CD4-positive, alpha-beta T cell treated with Interleukin-17A for 4 hours (primary cell): ENCODE measurements at regions not wholly inside any gene's neighbourhood (a gene's known extent, or its start where the extent isn't known, plus 50 kb on each side); places are given as distances from the start of the nearest gene placed in this dataset.
A peak's percentile ranks its signal among the peaks of the same experiment; 100 is the strongest.

Source experiments
- DNase-seq: peaks from one replicate; pipeline ENCODE4 v3.0.0-alpha.2; 2020; ENCODE audit warnings: mixed read lengths

DNA sequence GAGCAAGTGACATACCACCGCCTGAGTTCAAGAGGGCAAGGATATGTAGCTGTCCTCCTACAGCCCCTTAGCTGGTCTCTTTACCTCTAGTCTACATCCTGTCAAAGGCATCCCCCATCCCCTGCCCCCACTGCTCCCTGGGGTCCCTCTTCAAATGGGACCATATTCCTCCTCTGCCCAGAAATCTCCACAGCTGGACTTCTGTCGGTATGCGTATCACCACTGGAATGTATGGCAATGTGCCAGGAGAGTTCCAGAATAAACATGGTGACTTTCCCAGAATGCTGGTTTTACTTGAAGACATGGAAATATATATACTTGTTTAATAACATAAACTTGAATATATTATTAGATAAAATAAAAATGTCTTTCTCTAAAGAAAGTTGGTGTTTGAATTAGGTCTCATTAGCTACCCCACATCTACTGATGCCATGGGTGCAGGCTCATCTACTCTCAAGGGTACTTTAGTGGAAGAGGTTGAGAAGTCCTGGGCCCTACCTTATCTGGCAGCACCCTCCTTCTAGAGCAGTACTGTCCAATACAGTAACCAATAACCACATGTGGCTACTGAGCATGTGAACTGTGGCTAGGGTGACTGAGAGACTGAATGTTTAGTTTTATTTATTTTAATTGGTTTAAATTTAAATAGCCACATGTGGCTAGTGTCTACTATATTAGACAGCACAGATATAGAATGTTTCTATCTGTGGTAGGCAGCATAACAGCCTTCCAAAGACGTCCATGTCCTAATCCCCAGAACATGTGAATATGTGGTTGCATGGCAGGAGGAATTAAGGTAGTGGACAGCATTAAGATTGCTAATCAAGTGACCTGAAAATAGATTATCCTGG, 181.7 kb upstream of the SLC30A5 start:
- no peak for DNase-seq

DNA sequence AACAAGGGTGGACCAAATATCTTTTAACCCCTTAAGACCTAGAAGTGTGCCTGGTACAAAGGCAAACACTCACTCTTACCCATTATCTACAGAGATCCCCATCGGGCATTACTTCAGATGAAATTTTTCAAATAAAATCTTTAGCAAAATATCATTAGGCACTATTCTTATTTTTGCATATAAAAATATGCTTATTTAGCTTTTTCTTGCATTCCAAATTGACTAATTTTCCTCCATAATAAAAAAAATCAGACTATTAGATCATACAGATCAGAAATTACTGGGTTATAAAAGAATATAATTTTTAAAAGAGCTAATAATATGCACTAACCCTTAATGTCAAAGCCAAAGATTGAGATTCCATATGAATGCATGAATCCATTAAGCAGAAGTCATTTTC, 178.7 kb upstream of the SLC30A5 start:
- DNase-seq: no peak

DNA sequence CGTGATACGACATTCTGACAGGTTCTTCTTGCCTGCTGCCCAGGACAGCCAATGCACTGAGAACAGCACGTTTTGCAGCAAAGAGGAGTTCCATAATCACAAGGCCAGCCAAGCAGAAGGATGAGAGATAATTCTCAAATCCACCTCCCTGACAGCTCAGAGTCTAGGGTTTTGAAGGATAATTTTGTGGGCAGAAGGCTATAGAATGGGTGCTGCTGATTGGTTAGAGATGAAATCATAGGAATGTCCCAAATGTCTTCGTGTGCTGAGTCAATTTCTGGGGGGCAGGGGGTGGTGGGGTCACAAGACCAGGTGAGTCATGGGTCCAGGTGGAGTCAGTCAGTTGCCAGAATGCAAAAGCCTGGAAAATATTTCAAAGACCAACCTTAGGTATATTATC, 175.5 kb upstream of the SLC30A5 start:
- no peak for DNase-seq

DNA sequence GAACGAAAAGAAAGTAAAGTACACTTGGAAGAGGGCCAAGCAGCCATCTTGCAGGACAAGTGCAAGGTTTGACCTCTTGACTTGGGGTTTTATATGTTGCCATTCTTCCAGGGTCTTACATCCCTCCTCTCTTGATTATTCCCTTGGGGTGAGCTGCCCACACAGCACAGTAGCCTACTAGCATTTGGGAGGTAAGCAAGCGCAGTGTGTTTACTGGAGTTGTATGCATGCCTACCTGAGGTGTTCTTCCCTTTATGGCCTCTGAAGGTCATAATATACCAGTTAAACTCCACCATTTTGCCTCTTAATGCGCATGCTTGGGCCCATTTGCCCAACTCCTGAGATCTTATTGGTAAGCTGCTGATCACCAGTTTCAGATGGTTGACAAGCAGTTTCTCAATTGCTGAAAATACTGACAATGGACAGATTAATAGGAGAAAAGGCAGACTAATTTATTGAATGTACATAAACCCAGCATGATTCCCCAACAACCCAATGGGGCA, 173.8 kb upstream of the SLC30A5 start:
- DNase-seq: no peak

DNA sequence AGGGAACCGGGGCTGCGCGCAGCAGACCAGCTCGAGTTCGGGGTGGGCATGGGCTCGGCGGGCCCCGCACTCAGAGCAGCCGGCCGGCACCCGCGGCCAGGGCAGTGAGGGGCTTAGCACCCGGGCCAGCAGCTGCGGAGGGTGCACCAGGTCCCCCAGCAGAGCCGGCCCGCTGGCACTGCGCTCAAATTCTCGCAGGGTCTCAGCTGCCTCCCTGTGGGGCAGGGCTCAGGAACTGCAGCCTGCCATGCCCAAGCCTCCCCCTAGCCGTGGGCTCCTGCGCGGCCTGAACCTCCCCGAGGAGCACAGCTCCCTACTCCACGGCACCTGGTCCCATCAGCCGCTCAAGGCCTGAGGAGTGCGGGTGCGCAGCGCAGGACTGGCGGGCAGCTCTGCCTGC, 172.9 kb upstream of the SLC30A5 start:
- no peak for DNase-seq

DNA sequence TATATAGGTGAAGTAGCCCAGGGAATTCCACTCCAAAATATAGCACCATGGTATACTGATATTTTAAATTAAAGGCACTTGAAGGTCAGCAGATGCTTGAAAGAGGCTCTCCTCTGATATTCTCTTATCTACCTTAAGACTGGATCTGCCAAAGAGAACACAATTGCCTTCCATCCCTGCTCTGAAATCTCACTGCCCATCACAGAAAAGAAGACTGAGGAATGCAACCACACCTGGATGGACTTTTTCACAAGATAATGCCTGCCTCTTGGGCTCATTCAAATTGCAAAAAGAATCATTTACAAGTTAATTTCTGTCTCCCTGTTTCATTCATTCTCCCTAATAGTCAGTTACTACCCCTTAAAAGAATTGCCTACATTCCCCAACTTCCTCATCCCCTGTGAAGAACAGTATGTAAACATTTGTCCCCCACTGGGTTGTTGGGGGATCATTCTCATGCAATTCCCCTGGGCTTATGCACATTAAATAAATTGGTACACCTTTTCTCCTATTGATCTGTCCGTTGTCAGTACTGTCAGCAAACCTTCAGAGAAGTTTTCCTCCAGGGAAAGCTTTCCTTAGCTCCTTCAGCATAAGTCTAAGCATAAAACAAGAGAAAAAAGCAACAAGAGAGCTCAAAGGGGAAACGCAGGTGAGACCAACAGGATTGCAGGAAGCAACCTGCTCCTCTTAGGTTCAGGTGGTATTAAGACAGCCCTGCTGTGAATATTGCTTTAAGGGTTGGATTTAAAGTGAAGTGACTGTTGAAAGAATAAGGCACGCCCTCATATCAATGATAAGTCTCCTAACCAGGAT, 171.4 kb upstream of the SLC30A5 start:
- DNase-seq: no peak

DNA sequence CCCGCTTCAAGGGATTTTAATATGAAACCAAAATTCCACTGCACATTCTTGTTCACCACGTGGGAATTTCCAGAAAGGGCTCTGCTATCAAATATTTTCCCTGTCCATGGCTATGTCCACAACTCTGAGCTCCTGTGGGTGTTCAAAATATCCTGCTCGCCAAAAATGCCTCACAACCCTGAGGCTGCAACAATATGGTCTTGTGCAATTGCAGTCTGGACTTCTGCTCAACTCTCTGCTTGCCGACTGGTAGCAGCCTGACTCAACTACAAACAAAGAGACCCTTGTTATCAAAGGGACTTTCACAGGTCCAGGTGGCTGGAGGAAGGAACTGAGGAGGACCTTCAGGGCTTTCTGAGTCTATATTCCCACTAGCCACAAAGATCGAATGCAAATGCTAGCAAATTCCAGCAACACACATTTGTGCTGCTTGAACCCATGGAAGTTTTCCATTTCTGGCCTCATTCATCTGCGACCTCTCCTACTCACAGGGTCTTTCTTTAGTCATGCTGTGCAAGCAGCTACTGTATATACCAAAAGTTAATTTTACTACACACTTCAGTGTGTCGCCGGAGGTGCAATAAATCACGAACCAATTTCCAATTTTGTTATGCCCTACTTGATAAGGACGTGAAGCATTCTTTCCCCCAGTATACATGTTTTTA, 169.2 kb upstream of the SLC30A5 start:
- no peak for DNase-seq

DNA sequence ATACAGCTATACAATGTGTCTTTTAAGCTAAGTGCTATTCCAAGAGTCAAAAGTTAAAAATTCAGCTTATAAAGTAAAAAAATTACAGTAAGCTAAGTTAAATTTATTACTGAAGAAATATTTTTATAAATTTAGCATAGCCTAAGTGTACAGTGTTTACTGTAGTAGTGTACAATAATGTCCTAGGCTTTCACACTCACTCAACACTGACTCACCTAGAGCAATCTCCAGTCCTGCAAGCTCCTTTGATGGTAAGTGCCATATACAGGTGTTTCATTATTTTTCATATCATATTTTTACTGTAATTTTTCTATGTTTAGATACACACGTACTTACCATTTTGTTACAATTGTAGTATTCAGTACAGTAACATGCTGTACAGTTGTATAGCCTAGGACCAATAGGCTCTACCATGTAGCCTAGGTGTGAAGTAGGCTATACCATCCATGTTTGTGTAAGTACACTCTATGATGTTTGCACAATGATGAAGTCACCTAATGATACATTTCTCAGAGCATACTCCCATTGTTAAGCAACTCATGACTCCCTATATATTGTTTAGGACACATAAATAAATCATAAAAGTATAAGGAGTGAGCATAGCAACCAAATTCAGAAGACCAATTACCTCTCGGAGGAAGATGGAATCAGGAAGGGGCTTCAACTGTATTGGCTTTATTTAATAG, 165.1 kb upstream of the SLC30A5 start:
- no peak for DNase-seq

DNA sequence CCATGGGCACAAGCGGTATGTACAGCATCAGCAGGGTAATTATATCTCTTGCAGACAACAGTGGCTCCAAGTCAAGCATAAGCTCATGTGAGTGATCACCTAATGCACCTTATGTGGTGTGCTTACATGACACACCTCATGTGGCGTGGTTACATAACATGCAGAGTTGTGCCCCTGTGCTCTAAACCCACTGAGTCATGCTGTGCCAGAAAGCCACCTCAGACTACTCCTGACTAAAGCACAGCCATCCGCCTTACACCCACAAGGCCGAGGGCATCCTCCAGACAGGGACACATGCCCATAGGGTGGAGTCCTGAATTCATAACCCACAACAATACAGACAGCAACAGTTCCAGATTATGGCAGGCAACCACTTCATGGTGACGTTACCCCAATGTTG, 163.7 kb upstream of the SLC30A5 start:
- no peak for DNase-seq

DNA sequence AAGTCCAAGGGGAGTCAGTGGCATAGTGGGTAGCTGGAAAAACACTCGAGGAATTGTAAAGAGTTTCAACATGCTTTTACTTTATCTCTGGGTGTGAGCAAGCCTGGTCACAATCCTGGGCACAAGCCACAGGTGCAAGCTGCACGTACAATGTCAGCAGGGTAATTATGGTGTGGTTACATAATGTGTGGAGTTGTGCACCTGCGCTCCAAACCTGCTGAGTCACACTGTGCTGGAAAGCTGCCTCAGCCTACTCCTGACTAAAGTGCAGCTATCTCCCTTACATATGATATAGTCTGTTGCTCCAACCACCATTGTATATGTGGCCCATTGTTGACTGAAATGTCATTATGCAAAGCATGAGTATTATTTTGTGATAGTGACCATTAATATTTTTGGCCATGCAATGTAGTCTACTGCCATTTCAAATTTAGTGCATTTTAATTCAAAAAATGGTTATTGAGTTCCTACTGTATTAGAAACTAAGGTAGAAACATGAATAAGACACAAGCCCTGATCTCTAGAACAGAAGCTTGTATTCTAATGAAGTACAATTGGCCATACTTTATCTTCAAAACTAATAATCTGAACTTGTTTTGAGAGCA, 160.9 kb upstream of the SLC30A5 start:
- peak; percentile 11 for DNase-seq

DNA sequence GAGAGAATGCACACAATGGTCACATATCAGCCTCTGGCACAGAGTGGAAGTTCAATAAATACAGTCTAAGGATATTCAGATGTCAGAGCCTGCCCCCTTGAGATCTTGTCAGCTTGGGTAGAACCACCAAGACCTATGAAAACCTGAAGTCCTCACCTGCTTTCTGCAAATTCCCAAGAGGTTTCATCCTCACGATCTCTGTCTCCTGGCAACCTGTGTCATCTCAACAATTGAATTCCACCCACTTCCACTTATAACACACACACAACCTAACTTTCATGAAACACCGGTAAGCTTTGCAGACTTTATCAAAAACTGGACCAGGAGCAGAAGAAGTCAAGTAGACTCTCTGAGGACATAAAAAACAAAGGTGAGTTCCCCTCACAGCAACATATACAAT, 151.6 kb upstream of the SLC30A5 start:
- no peak for DNase-seq

DNA sequence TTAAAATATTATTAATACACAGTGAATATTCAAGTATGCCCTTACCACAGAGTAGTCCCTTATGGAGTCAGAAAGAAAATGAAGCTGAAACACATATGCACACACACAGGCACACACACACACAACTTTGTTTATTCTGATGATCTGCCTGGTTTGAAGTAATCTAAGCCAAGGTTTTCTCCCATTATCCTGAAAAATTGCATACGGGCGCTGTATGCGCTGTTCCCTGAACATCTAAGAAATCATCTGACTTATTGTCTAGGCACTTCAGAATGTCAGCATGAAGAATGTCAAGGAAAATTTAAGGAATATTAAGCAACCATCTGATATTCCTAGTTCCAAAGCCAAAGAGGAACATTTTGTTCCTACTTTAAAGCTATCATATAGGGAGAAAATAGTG, 147.1 kb upstream of the SLC30A5 start:
- DNase-seq: no peak

DNA sequence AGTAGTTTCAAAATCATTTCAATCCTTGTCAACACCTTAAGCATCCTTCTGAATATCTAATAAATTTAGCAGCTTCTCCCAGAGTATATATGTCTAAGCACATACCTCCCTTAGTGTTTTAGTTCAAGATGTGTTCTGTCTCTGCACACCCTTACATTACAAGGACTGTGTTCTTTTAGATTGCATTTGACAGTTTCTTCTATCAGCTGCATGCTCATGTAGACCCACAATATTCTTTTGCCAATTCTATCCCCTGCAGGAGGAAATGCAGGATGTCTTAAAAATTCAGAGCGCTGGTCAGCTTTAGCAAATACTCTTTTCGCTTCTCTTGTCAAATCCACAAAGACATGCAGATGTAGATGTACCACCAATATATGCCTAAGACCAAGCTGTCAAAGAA, 145.8 kb upstream of the SLC30A5 start:
- DNase-seq: no peak

DNA sequence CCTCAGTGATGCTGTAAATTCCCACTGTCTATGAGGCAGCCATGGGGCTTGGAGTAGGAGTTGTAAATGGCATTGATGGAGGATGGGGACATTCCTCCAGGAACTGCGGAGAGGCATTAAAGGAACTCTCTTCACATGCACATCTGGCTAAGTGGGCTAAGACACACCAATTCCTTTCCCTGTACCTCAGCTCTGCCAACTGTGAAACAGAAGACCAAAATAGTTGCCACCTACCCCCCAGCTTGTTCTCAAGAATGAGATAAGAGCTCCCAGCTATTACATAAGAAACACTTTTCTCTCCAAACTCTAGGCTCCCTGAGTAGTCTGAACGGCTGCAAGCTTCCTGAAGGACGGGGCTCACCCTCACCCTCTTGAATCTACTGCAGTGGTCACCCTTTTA, 144.6 kb upstream of the SLC30A5 start:
- no peak for DNase-seq

DNA sequence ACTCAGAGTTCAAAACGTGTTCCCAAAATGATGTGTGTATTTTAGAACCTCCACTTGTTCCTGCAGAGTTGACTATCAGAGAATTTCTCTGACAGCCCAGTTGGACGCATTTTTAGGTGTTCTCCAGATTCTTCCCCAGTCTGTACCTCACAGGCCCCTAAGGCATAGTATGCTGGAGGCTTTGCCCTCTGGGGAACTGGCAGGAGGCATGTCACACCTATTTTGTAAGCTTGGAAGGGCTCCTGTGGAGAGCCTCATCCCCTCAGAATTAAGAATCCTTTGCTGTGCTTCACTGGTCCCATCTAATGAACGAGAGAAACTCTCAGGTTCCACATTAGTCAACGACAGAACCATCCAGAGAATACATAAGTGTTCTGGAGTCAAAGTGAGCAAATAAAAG, 144.1 kb upstream of the SLC30A5 start:
- DNase-seq: no peak

DNA sequence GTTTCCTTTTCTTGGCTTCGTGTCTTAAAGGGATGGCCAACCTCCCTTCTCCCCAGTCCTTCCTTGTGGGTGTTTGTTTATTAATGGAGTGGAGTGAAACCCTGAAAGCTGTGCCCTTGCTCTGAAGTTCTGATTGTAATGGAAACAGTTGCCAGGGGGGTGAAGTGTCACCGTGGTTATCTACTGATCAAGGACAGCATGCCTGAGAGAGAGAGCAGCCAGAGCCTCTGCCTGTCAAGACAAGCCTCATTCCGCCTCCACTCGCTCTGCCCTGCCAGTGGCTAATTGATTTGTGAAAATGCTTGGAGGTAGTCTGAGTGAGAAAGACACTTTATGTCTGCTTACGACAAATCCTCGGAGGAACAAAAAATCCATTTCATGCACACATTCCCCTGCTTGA, 143.7 kb upstream of the SLC30A5 start:
- no peak for DNase-seq

DNA sequence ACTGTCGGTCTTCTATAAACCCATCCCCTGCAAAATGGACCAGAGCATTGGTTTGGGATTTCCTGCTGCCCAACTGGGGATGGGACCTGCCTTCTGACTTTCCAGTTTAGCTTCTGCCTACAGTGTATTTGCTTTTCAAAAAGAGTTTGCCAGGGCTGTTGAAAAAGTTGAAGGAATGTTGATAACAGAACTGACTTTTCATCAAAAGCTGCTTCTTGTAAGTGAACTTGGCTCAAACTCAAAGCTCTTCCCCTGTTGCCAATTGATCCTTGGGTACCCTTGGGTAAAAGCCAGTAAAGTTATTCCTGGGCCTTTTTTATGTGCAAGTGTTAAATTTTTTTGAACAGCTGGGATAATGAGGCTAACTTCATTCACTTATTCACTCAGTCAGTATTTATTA, 142.9 kb upstream of the SLC30A5 start:
- no peak for DNase-seq

DNA sequence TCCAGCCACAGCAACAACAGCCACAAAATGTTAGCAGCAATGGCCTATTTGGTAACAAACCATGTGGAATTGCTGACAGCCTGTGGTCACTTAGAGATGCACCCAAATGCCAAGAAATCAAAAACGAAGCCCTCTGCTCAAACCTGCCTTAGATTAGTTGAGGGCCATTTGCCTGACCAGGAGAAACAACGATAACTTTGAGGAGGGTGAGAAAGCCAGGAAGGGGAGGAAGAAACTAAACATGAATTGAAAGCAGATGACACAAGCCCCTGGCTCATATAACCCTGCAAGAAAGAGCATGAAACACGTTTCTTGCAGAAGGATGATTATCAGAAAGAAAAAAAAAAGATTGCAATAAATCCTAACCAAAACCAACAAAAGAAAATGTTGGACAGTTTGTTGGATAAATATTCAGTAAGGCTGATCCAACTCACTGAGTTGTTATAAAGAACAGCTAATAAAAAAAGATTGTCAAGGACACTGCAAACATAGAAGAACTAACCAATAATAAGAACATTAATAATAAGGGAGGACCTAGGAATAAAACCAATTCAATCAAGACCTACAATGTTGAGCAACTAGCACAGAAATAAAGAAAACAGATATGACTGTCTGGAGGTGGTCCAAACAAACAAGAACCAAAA, 140.5 kb upstream of the SLC30A5 start:
- no peak for DNase-seq

DNA sequence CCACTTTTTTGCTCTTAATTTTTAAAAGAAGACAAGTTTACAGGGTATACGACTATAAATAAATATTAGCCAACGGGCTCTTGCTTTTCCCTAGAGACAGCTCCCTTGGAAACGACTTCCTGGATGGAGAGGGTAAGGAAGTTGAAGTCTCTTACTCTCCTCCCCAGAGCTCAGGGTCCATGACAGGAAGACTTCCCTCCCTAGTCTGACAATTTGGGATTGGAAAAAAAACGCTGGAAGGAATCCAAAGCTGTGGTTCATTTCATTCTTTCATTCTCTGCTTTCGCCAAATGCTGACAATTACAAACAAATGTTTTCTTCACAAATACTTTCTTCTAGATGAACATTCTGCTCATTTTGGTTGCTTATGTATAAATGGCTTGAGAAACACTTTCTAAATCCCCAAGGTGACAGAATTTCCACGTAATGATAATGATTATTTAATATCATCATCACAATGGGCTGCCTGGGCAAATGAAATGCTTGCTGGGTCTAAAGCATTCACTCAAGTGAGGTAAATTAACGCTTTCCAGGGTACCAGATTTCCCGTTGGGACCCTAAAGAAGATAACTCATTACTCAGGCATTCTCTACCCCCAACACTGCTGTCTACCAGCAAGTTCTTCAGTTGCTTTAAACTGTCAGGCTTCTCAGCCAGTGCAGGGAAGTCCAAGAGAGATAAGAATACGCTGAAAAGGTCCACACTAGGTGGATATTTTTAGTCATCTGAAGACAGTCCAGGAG, 139.8 kb upstream of the SLC30A5 start:
- no peak for DNase-seq

DNA sequence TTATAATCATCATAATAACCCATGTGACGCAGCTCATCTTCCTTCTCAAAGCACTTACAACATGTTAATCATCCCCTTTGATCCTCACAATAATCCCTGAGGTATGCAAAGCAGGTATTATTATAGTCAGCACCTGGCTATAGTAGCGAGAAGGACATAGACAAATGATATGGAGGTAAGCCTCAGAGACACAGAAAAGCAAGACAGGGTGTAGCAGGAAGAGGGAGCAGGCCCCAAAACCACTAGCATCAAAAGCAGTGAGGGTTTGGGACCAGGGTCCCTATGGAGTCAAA, 139.2 kb upstream of the SLC30A5 start:
- DNase-seq: no peak

DNA sequence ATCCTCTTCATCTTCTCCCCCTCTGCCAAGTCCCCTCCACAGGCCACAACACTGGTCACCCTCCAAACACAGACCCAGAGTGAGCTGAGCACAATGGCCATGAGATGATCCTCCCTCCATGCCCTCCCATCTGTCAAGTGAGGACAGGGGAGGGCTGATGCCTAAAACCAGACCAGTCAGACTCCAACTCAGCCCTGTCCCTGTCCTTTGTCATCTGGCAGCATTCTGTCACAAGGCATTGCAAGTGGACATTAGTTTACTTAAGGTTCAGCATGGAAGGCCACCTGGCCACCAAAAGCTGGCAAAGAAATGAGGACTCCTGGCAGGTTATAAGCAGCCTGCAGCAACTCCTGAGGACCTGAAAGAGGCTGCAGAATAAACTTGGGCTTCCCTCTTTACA, 136.2 kb upstream of the SLC30A5 start:
- DNase-seq: no peak

DNA sequence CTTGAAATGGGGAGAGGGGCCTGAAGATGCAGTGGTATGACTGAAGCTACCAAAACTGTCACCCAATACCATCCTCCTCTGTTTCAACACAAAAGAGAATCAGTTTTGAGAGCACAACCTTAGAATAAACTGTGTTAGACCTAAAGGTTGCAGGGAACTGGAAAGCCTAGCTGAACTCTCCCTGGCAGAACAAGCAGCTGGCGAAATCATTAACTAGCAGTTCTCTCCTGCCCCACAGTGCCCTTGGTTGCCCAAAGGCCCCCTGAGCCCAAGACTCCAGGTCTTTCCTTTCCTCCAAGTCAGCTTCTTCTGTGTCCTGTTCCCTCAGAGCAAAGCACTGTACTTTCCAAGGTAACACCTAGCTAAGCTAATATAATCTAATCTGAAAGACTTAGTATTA, 135.4 kb upstream of the SLC30A5 start:
- no peak for DNase-seq
